ENCODE measurements at regions not wholly inside any gene's neighbourhood (a gene's known extent, or its start where the extent isn't known, plus 50 kb on each side); places are given as distances from the start of the nearest gene placed in this dataset.
"Not testable (repeated sequence)": the region's sequence is repeated elsewhere in the genome, so short reads cannot be mapped to it uniquely, and the experiment has no call there.

DNA sequence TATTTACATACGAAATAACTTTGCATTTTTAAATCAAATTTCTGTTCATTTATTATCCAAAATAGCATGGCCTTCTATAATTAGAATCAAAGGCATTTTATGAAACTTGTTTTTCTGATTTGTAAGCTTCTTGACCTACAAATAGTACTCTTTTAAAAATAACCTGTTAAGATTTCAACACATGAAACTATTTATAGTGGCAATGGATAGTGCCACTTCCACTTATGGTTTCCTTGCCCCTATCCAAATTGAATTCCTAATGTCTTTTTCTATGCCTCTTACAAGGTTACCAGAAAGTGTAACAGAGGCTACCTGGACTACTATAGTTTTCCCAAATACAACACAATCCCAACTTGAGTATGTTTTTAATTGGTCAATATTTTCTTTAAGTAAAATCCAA is 263.5 kb downstream of the SEMA3D start:
- WGBS, 3 donors, result 78 to 82% (median 81%) methylated on average over 1 of the region's 1 CpG
- intact Hi-C loops (cut with DNase I), result no loop called here
- ATAC-seq (no peak), DNase-seq (no peak)
- H3K4me3 ChIP-seq, result no peak overlapping the region
- no peak overlapping the region for H3K27ac ChIP-seq
- TF ChIP-seq, protein P1, sequence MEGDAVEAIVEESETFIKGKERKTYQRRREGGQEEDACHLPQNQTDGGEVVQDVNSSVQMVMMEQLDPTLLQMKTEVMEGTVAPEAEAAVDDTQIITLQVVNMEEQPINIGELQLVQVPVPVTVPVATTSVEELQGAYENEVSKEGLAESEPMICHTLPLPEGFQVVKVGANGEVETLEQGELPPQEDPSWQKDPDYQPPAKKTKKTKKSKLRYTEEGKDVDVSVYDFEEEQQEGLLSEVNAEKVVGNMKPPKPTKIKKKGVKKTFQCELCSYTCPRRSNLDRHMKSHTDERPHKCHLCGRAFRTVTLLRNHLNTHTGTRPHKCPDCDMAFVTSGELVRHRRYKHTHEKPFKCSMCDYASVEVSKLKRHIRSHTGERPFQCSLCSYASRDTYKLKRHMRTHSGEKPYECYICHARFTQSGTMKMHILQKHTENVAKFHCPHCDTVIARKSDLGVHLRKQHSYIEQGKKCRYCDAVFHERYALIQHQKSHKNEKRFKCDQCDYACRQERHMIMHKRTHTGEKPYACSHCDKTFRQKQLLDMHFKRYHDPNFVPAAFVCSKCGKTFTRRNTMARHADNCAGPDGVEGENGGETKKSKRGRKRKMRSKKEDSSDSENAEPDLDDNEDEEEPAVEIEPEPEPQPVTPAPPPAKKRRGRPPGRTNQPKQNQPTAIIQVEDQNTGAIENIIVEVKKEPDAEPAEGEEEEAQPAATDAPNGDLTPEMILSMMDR (IDR thresholded peaks at IDR 0.05), result no peak
- no peaks in the 10 kb centered on the region for H3K36me3 ChIP-seq (ENCODE audit: insufficient read depth in 1 of 2, low read depth in 1 of 2)
- H3K9me3 ChIP-seq, result no peaks in the 10 kb centered on the region
- no peaks in the 10 kb centered on the region for H3K27me3 ChIP-seq (ENCODE audit: insufficient read depth in 3 of 3, low read length in 2 of 3)
- peaks cover 12% of the 10 kb centered on the region for H3K4me1 ChIP-seq

- WGBS, 3 donors, result 92 to 94% (median 92%) methylated on average over 2 of the region's 2 CpGs
- Histone ChIP-seq H3K4me1 (peaks cover 12% of the 10 kb centered on the region), H3K9me3 (no peaks in the 10 kb centered on the region), H3K36me3 (ENCODE audit: insufficient read depth in 1 of 2, low read depth in 1 of 2) (no peaks in the 10 kb centered on the region), H3K4me3 (no peak overlapping the region), H3K27ac (no peak overlapping the region), H3K27me3 (ENCODE audit: insufficient read depth in 3 of 3, low read length in 2 of 3) (no peaks in the 10 kb centered on the region)
- intact Hi-C loops (cut with DNase I), result no loop called here
- DNase-seq (no peak), ATAC-seq (no peak)
- TF ChIP-seq, protein P1 (IDR thresholded peaks at IDR 0.05), result no peak
Measured at GRCh38 chr7:84921154-84921553, 265.7 kb downstream of the SEMA3D start.

- ATAC-seq; H3K4me3 ChIP-seq; H3K36me3 ChIP-seq (ENCODE audit: insufficient read depth in 1 of 2, low read depth in 1 of 2); H3K4me1 ChIP-seq; H3K27ac ChIP-seq; H3K9me3 ChIP-seq; H3K27me3 ChIP-seq (ENCODE audit: insufficient read depth in 3 of 3, low read length in 2 of 3); DNase-seq: not testable (repeated sequence)
- intact Hi-C loops (cut with DNase I), result loop anchor here in 1 of 2 donors (10.0 kb wide), 1 partner anchor 108 kb away; no protein-coding TSS in a partner anchor
- WGBS, 3 donors, result 96 to 97% (median 97%) methylated on average over 8 of the region's 8 CpGs
Measured at GRCh38 chr7:84916973-84917372, 269.9 kb downstream of the SEMA3D start.

DNA sequence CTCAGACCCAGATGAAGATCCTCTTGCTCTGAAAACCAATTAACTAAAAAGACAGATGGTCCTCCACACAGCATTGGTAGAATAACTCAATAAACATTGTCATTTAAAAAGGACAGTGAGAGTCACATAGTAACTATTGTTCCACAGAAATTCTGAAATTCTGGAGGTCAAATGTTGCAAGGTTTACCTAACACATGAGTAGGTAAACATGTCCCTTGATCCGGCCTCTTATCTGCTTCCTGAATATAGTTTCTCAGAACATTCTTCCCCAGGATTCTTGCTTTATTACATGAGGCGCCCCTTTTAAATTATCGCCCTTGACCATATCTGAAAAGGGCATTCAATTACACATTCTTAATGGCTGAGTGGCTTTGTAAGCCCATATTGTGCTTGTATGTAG is 270.7 kb downstream of the SEMA3D start:
- Histone ChIP-seq H3K4me3 (no peak overlapping the region), H3K4me1 (no peaks in the 10 kb centered on the region), H3K27me3 (ENCODE audit: insufficient read depth in 3 of 3, low read length in 2 of 3) (no peaks in the 10 kb centered on the region), H3K27ac (no peak overlapping the region), H3K36me3 (ENCODE audit: insufficient read depth in 1 of 2, low read depth in 1 of 2) (no peaks in the 10 kb centered on the region), H3K9me3 (no peaks in the 10 kb centered on the region)
- no peak for DNase-seq
- intact Hi-C loops (cut with DNase I), result loop anchor here in 1 of 2 donors (10.0 kb wide), 1 partner anchor 109 kb away; no protein-coding TSS in a partner anchor
- ATAC-seq, result no peak
- 85 to 89% (median 85%) methylated on average over 3 of the region's 3 CpGs for WGBS, 3 donors
- TF ChIP-seq, protein P1 (IDR thresholded peaks at IDR 0.05), result no peak

GRCh38 chr7:84914598-84914997 is 272.3 kb downstream of the SEMA3D start:
- Histone ChIP-seq H3K27ac (no peak overlapping the region), H3K9me3 (no peaks in the 10 kb centered on the region), H3K4me3 (no peak overlapping the region), H3K4me1 (no peaks in the 10 kb centered on the region), H3K36me3 (ENCODE audit: insufficient read depth in 1 of 2, low read depth in 1 of 2) (no peaks in the 10 kb centered on the region), H3K27me3 (ENCODE audit: insufficient read depth in 3 of 3, low read length in 2 of 3) (no peaks in the 10 kb centered on the region)
- ATAC-seq (no peak), DNase-seq (no peak)
- 71 to 80% (median 80%) methylated on average over 1 of the region's 1 CpG for WGBS, 3 donors
- TF ChIP-seq, protein P1 (IDR thresholded peaks at IDR 0.05), result no peak
- intact Hi-C loops (cut with DNase I), result loop anchor here in 1 of 2 donors (10.0 kb wide), 1 partner anchor 110 kb away; no protein-coding TSS in a partner anchor
